K562 (cell line): ENCODE measurements at regions not wholly inside any gene's neighbourhood (a gene's known extent, or its start where the extent isn't known, plus 50 kb on each side); places are given as distances from the start of the nearest gene placed in this dataset.

Experiments used
- ATAC-seq: fragments of 200-7000 bp; cut with Tn5 transposase; 3 replicates; pipeline ENCODE4 v1.9.1; 2020; ENCODE audit warnings: moderate library complexity
- BruUV-seq: library from RNA; stranded (reverse); fragments of 400-500 nt; replicated peaks from 2 replicates; lab custom pipeline; 2021; lab: Mats Ljungman, UMichigan
- CTCF ChIA-PET: fragments of 300-600 bp; formaldehyde crosslinking; extraction: SDS; loops from one replicate; lab custom pipeline; 2021; ENCODE audit warnings: low intra/inter-chr PET ratio; lab: Yijun Ruan, JAX
- POLR2A ChIA-PET: fragments of 300-600, 350-650 bp; sonication (Branson Sonifier 250); formaldehyde crosslinking; extraction: SDS; loops from one replicate; lab custom pipeline; 2021; ENCODE audit warnings: antibody characterized with exemption, inconsistent platforms; lab: Yijun Ruan, JAX
- DNase-seq, 4 experiments: peaks; one replicate each; pipeline versions ENCODE4 v3.0.0 to v3.0.0-alpha.2; 2011 to 2018; ENCODE audit warnings: low spot score in 3 of 4, mixed read lengths in 3 of 4; ENCODE audit errors: extremely low read depth in 1 of 4
- FAIRE-seq: peaks from 2 replicates; lab custom pipeline; 2011; peaks lifted over from hg19 to GRCh38; lab: Jason Lieb, UNC
- H2AFZ ChIP-seq: 2 replicates; pipeline ENCODE4 v1.6.0; 2011; ENCODE audit warnings: low read depth, low read length, control low read depth, inconsistent platforms
- H3K27ac ChIP-seq: fragments of 200-600 bp; 3 replicates; pipeline ENCODE4 v1.8.0; 2011; ENCODE audit warnings: low read depth, mild to moderate bottlenecking, control low read depth, inconsistent platforms, low read length, moderate library complexity, mixed read lengths; ENCODE audit errors: extremely low read depth
- H3K27me3 ChIP-seq, 2 experiments: fragments of 300-600 bp in 1 of 2; 2 replicates in 1 of 2; 3 replicates in 1 of 2; pipeline versions ENCODE4 v1.6.0 to v1.8.0; 2011; ENCODE audit warnings: inconsistent platforms in 2 of 2, low read length in 2 of 2, mild to moderate bottlenecking in 1 of 2, mixed read lengths in 1 of 2, moderate library complexity in 1 of 2; ENCODE audit not compliant: control insufficient read depth in 2 of 2, insufficient read depth in 2 of 2
- H3K36me3 ChIP-seq: fragments of 300-600 bp; 3 replicates; pipeline ENCODE4 v1.8.0; 2011; ENCODE audit warnings: mild to moderate bottlenecking, low read length, inconsistent platforms; ENCODE audit not compliant: control insufficient read depth, insufficient read depth
- H3K4me1 ChIP-seq, 2 experiments: fragments of 200-600 bp in 1 of 2; replicated peaks in 1 of 2; 2 replicates in 1 of 2; 3 replicates in 1 of 2; pipeline versions ENCODE4 v1.5.1 to v1.8.0; 2011; ENCODE audit warnings: inconsistent platforms in 2 of 2, low read length in 2 of 2, mild to moderate bottlenecking in 1 of 2, mixed read lengths in 1 of 2, moderate library complexity in 1 of 2; ENCODE audit not compliant: control insufficient read depth in 2 of 2, insufficient read depth in 2 of 2
- H3K4me2 ChIP-seq: 2 replicates; pipeline ENCODE4 v1.6.1; 2011; ENCODE audit warnings: low read length, control low read depth, inconsistent platforms, mixed read lengths; ENCODE audit not compliant: insufficient read depth
- H3K4me3 ChIP-seq: fragments of 200-600 bp; sonication (generic), shearing (Covaris generic); 2 replicates; pipeline ENCODE4 v1.5.1; 2016; ENCODE audit warnings: control low read depth, inconsistent platforms
- H3K79me2 ChIP-seq: fragments of 200-600 bp; 3 replicates; pipeline ENCODE4 v1.8.0; 2011; ENCODE audit warnings: low read length, inconsistent platforms; ENCODE audit not compliant: control insufficient read depth, insufficient read depth
- H3K9ac ChIP-seq, 2 experiments: 2 replicates each; pipeline versions ENCODE4 v1.6.0 to v1.6.1; 2011; ENCODE audit warnings: low read depth in 2 of 2, low read length in 2 of 2, control low read depth in 1 of 2, inconsistent platforms in 1 of 2, mild to moderate bottlenecking in 1 of 2, mixed read lengths in 1 of 2; ENCODE audit not compliant: insufficient read depth in 1 of 2
- H3K9me1 ChIP-seq: one replicate; pipeline ENCODE4 v1.6.0; 2011; ENCODE audit warnings: inconsistent platforms, mild to moderate bottlenecking, low read length, moderate library complexity; ENCODE audit not compliant: control insufficient read depth, insufficient read depth
- H3K9me3 ChIP-seq: replicated peaks from 2 replicates; pipeline ENCODE4 v1.5.1; 2011; ENCODE audit warnings: low read depth, low read length, inconsistent platforms; ENCODE audit not compliant: control insufficient read depth, insufficient read depth
- H4K20me1 ChIP-seq: replicated peaks from 2 replicates; pipeline ENCODE4 v1.6.1; 2011; ENCODE audit warnings: low read length, inconsistent platforms, mixed read lengths; ENCODE audit not compliant: control insufficient read depth, insufficient read depth
- ERF ChIP-seq: fragments of 450-650 bp; formaldehyde crosslinking; IDR thresholded peaks from 2 replicates; pipeline ENCODE4 v1.4.0; 2020; ENCODE audit warnings: mild to moderate bottlenecking, mixed read lengths
- FIP1L1 ChIP-seq: fragments of 200-400 bp; formaldehyde crosslinking; IDR thresholded peaks from 2 replicates; pipeline ENCODE4 v1.6.1; 2018; ENCODE audit warnings: mild to moderate bottlenecking, low read depth, low read length; ENCODE audit not compliant: poor library complexity, severe bottlenecking
- NRF1 ChIP-seq, 2 experiments: fragments of 450-650 bp; IDR thresholded peaks in 1 of 2; conservative IDR thresholded peaks in 1 of 2; 2 replicates each; pipeline ENCODE4 v1.6.1; 2014; ENCODE audit warnings: mild to moderate bottlenecking in 2 of 2
- SAFB ChIP-seq: fragments of 200-400 bp; formaldehyde crosslinking; IDR thresholded peaks from 2 replicates; pipeline ENCODE4 v1.6.1; 2017; ENCODE audit warnings: low read depth, low read length, borderline replicate concordance
- SIN3B ChIP-seq: fragments of 450-650 bp; IDR thresholded peaks from 2 replicates; pipeline ENCODE4 v1.6.1; 2017; ENCODE audit warnings: low read depth, mild to moderate bottlenecking, moderate library complexity
- SRF ChIP-seq, 2 experiments: fragments of 250-450, 450-650 bp in 1 of 2; sonication (Bioruptor Pico) in 1 of 2; sonication (generic) in 1 of 2; formaldehyde crosslinking; IDR thresholded peaks; 2 replicates each; pipeline versions ENCODE4 v1.5.0 to v1.5.1; 2020 to 2022; ENCODE audit warnings: mild to moderate bottlenecking in 1 of 2, missing genetic modification reagents in 1 of 2
- TCF7 ChIP-seq: sonication (generic); IDR thresholded peaks from 2 replicates; pipeline ENCODE4 v1.6.1; 2016; ENCODE audit warnings: antibody characterized with exemption, borderline replicate concordance
- XRCC3 ChIP-seq: fragments of 450-650 bp; IDR thresholded peaks from 2 replicates; pipeline ENCODE4 v1.6.1; 2017; ENCODE audit warnings: mild to moderate bottlenecking, moderate library complexity
- ZNF79 ChIP-seq: fragments of 250-450 bp; sonication (Bioruptor Pico); IDR thresholded peaks from 2 replicates; pipeline ENCODE4 v1.4.0; 2020; ENCODE audit warnings: low read depth, mild to moderate bottlenecking, moderate library complexity
- WGBS: fragments of 100-300 bp; shearing (Covaris generic); methylation state at CpG from one replicate; pipeline ENCODE4 v1.1.6; 2016; ENCODE audit warnings: low coverage, mixed read lengths; ENCODE audit not compliant: insufficient coverage; ENCODE audit errors: missing lambda C conversion rate; 5-methylcytosine and 5-hydroxymethylcytosine counted together
- in situ Hi-C: fragments of 300-500 bp; cut with MboI; formaldehyde crosslinking; loops from 4 replicates; pipeline ENCODE4 v1.15.0; 2018; ENCODE audit warnings: inconsistent platforms, mixed read lengths
- intact Hi-C: fragments of 100-400 bp; cut with micrococcal nuclease; formaldehyde crosslinking; loops from 2 replicates; pipeline ENCODE4 v1.14.2; 2022
- TF ChIP-seq, protein P1 (sequence below): fragments of 450-650 bp; IDR thresholded peaks from 2 replicates; pipeline ENCODE4 v1.6.1; 2017; ENCODE audit warnings: antibody characterized with exemption
- TF ChIP-seq, protein P2 (sequence below): IDR thresholded peaks from 2 replicates; pipeline ENCODE4 v1.6.1; 2016; ENCODE audit warnings: missing genetic modification characterization, missing compliant biosample characterization
- TF ChIP-seq, protein P3 (sequence below), 3 experiments: IDR thresholded peaks in 2 of 3; conservative IDR thresholded peaks in 1 of 3; 2 replicates each; pipeline ENCODE4 v1.5.1; 2011 to 2012; ENCODE audit warnings: low read length in 3 of 3, mild to moderate bottlenecking in 3 of 3, control low read depth in 2 of 3, improper control_type of control experiment in 1 of 3, inconsistent platforms in 1 of 3, low read depth in 1 of 3, mixed read lengths in 1 of 3, moderate library complexity in 1 of 3; ENCODE audit not compliant: insufficient read depth in 2 of 3
- TF ChIP-seq, protein P4 (sequence below): fragments of 450-650 bp; IDR thresholded peaks from 2 replicates; pipeline ENCODE4 v1.6.1; 2017; ENCODE audit warnings: antibody characterized with exemption, mild to moderate bottlenecking

DNA sequence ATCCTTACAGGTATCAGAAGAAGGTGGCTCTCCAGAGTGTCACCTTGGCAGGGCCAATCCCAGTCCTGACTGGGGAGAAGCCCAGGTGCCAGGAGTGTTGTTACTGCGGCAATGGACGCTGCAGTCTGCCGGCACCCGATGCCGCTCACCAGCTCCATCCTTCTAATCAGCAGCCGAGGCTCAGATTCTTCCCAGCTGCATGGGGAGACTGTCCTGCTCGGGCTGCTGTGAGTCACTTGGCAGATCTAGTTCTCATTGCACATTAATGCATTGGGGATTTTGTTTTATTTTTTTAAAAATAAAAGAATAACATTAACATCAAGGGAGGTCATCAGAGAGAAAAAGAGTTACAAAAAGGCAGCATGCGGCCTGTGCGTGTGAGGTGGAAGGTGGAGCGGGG is 115.8 kb downstream of the MTX3 start:
- in situ Hi-C loops: no loop called here
- no TSS peak for BruUV-seq
- ChIA-PET POLR2A (interaction anchor here (0.8 kb wide), 1 partner anchor 12 kb away, joined by 4 read pairs; no protein-coding TSS in a partner anchor), CTCF (no interaction called here)
- intact Hi-C loops: no loop called here
- no peak overlapping the region for H3K9ac ChIP-seq
- H4K20me1 ChIP-seq: no peaks in the 10 kb centered on the region
- H3K9me3 ChIP-seq: no peaks in the 10 kb centered on the region
- H3K4me3 ChIP-seq: no peak overlapping the region
- no peaks in the 10 kb centered on the region for H3K79me2 ChIP-seq
- no peak overlapping the region for H2AFZ ChIP-seq
- H3K9me1 ChIP-seq: no peaks in the 10 kb centered on the region
- ATAC-seq: no peak
- DNase-seq: no peak
- H3K27ac ChIP-seq: no peak overlapping the region
- no peak for FAIRE-seq
- 8% methylated on average over 10 of the region's 10 CpGs for WGBS
- H3K4me2 ChIP-seq: no peak overlapping the region
- peaks cover 31 to 51% of the 10 kb centered on the region in 2 experiments for H3K27me3 ChIP-seq
- no peaks in the 10 kb centered on the region for H3K36me3 ChIP-seq
- H3K4me1 ChIP-seq: no peaks in the 10 kb centered on the region
- TF ChIP-seq SAFB: no peak
- TF ChIP-seq, protein P1, sequence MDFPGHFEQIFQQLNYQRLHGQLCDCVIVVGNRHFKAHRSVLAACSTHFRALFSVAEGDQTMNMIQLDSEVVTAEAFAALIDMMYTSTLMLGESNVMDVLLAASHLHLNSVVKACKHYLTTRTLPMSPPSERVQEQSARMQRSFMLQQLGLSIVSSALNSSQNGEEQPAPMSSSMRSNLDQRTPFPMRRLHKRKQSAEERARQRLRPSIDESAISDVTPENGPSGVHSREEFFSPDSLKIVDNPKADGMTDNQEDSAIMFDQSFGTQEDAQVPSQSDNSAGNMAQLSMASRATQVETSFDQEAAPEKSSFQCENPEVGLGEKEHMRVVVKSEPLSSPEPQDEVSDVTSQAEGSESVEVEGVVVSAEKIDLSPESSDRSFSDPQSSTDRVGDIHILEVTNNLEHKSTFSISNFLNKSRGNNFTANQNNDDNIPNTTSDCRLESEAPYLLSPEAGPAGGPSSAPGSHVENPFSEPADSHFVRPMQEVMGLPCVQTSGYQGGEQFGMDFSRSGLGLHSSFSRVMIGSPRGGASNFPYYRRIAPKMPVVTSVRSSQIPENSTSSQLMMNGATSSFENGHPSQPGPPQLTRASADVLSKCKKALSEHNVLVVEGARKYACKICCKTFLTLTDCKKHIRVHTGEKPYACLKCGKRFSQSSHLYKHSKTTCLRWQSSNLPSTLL: no peak
- no peak for TF ChIP-seq NRF1 (conservative IDR thresholded peaks at IDR 0.05 in 1 of 2, IDR thresholded peaks at IDR 0.05 in 1 of 2)
- no peak for TF ChIP-seq TCF7
- no peak for TF ChIP-seq XRCC3
- TF ChIP-seq, protein P2, sequence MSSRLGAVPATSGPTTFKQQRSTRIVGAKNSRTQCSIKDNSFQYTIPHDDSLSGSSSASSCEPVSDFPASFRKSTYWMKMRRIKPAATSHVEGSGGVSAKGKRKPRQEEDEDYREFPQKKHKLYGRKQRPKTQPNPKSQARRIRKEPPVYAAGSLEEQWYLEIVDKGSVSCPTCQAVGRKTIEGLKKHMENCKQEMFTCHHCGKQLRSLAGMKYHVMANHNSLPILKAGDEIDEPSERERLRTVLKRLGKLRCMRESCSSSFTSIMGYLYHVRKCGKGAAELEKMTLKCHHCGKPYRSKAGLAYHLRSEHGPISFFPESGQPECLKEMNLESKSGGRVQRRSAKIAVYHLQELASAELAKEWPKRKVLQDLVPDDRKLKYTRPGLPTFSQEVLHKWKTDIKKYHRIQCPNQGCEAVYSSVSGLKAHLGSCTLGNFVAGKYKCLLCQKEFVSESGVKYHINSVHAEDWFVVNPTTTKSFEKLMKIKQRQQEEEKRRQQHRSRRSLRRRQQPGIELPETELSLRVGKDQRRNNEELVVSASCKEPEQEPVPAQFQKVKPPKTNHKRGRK: no peak
- no peak for TF ChIP-seq ZNF79 (CRISPR knock-in tag)
- TF ChIP-seq, protein P3, sequence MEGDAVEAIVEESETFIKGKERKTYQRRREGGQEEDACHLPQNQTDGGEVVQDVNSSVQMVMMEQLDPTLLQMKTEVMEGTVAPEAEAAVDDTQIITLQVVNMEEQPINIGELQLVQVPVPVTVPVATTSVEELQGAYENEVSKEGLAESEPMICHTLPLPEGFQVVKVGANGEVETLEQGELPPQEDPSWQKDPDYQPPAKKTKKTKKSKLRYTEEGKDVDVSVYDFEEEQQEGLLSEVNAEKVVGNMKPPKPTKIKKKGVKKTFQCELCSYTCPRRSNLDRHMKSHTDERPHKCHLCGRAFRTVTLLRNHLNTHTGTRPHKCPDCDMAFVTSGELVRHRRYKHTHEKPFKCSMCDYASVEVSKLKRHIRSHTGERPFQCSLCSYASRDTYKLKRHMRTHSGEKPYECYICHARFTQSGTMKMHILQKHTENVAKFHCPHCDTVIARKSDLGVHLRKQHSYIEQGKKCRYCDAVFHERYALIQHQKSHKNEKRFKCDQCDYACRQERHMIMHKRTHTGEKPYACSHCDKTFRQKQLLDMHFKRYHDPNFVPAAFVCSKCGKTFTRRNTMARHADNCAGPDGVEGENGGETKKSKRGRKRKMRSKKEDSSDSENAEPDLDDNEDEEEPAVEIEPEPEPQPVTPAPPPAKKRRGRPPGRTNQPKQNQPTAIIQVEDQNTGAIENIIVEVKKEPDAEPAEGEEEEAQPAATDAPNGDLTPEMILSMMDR (IDR thresholded peaks at IDR 0.05 in 2 of 3, conservative IDR thresholded peaks at IDR 0.05 in 1 of 3; ENCODE audit: insufficient read depth in 2 of 3, low read depth in 1 of 3, low read length in 3 of 3): no peak
- TF ChIP-seq, protein P4, sequence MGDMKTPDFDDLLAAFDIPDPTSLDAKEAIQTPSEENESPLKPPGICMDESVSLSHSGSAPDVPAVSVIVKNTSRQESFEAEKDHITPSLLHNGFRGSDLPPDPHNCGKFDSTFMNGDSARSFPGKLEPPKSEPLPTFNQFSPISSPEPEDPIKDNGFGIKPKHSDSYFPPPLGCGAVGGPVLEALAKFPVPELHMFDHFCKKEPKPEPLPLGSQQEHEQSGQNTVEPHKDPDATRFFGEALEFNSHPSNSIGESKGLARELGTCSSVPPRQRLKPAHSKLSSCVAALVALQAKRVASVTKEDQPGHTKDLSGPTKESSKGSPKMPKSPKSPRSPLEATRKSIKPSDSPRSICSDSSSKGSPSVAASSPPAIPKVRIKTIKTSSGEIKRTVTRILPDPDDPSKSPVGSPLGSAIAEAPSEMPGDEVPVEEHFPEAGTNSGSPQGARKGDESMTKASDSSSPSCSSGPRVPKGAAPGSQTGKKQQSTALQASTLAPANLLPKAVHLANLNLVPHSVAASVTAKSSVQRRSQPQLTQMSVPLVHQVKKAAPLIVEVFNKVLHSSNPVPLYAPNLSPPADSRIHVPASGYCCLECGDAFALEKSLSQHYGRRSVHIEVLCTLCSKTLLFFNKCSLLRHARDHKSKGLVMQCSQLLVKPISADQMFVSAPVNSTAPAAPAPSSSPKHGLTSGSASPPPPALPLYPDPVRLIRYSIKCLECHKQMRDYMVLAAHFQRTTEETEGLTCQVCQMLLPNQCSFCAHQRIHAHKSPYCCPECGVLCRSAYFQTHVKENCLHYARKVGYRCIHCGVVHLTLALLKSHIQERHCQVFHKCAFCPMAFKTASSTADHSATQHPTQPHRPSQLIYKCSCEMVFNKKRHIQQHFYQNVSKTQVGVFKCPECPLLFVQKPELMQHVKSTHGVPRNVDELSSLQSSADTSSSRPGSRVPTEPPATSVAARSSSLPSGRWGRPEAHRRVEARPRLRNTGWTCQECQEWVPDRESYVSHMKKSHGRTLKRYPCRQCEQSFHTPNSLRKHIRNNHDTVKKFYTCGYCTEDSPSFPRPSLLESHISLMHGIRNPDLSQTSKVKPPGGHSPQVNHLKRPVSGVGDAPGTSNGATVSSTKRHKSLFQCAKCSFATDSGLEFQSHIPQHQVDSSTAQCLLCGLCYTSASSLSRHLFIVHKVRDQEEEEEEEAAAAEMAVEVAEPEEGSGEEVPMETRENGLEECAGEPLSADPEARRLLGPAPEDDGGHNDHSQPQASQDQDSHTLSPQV: no peak
- TF ChIP-seq FIP1L1: no peak
- TF ChIP-seq SRF (CRISPR knock-in tag; IDR thresholded peaks at IDR 0.05): no peak
- TF ChIP-seq SIN3B: no peak
- no peak for TF ChIP-seq ERF (CRISPR knock-in tag)
